ENCODE measurements at regions not wholly inside any gene's neighbourhood (a gene's known extent, or its start where the extent isn't known, plus 50 kb on each side); places are given as distances from the start of the nearest gene placed in this dataset.

DNA sequence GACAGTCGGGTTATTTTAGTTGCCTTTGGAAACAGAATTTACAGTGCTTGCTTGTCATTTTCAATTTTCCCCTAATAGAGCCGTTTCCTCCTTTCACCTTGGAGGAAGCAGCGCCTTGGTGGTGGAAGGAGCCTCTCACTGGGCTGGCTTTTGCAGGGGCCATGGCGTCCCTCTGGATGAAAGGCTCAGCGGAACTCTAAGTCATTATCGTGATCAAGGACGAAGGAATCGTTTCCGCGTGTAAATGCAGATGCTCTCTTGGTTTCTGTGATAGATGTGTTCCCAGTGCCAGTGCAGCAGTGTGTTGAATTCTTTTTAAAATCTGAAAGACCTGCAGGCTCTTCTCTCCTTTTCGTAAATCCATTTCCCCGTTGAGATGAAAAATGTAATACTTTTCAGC, 126.2 kb upstream of the LMO4 start:
- TF ChIP-seq SUZ12 (IDR thresholded peaks at IDR 0.05) (no peak), FOXK2 (IDR thresholded peaks at IDR 0.05) (no peak), LEF1 (IDR thresholded peaks at IDR 0.05; ENCODE audit: borderline replicate concordance) (no peak), BHLHE40 (IDR thresholded peaks at IDR 0.05; ENCODE audit: borderline replicate concordance) (no peak), CTBP1 (IDR thresholded peaks at IDR 0.05; ENCODE audit: borderline replicate concordance) (no peak), SP1 (IDR thresholded peaks at IDR 0.05) (no peak), ARNT (IDR thresholded peaks at IDR 0.05) (no peak), ZNF384 (IDR thresholded peaks at IDR 0.05) (no peak)
